OCI-LY7 (cell line): ENCODE measurements at regions not wholly inside any gene's neighbourhood (a gene's known extent, or its start where the extent isn't known, plus 50 kb on each side); places are given as distances from the start of the nearest gene placed in this dataset.

ENCODE experiments used
- CTCF ChIP-seq: fragments of 200-600 bp; sonication (generic); conservative IDR thresholded peaks from 2 replicates; pipeline ENCODE4 v1.5.1; 2014; ENCODE audit warnings: mild to moderate bottlenecking, antibody characterized with exemption, low read length, moderate library complexity, mixed read lengths
- EZH2phosphoT487 ChIP-seq: fragments of 200-600 bp; sonication (generic); IDR thresholded peaks from 2 replicates; pipeline ENCODE4 v1.6.1; 2018; ENCODE audit warnings: low read depth, borderline replicate concordance, mild to moderate bottlenecking, mixed run types, antibody characterized with exemption, low read length, moderate library complexity, mixed read lengths

GRCh38 chr20:48387675-48388074, 440.1 kb downstream of the PREX1 start:
- TF ChIP-seq CTCF (no peak), EZH2phosphoT487 (no peak)
